Endometrium (tissue), 2 donors: ENCODE measurements at regions not wholly inside any gene's neighbourhood (a gene's known extent, or its start where the extent isn't known, plus 50 kb on each side); places are given as distances from the start of the nearest gene placed in this dataset.
"Not testable (repeated sequence)": the region's sequence is repeated elsewhere in the genome, so short reads cannot be mapped to it uniquely, and the experiment has no call there.

Source experiments
- FAIRE-seq: peaks from 2 replicates; lab custom pipeline; 2012; peaks lifted over from hg19 to GRCh38; lab: Jason Lieb, UNC
- donor health status: control.
- donor health status: control.

GRCh38 chr1:173342736-173343135 lies 134.4 kb upstream of the PRDX6 start:
- FAIRE-seq = no peak

- FAIRE-seq = no peak
Observed at GRCh38 chr1:173344034-173344743, 132.9 kb upstream of the PRDX6 start.

GRCh38 chr1:173347282-173347818 lies 129.8 kb upstream of the PRDX6 start:
- no peak for FAIRE-seq

- not testable (repeated sequence) for FAIRE-seq
Observed at GRCh38 chr1:173352635-173353034, 124.5 kb upstream of the PRDX6 start.

GRCh38 chr1:173353350-173353749 lies 123.8 kb upstream of the PRDX6 start:
- FAIRE-seq = no peak

- no peak for FAIRE-seq
Observed at GRCh38 chr1:173354937-173355280, 122.2 kb upstream of the PRDX6 start.

- FAIRE-seq = no peak
Observed at GRCh38 chr1:173355281-173356031, 121.7 kb upstream of the PRDX6 start.

- no peak for FAIRE-seq
Observed at GRCh38 chr1:173356191-173356762, 120.9 kb upstream of the PRDX6 start.

GRCh38 chr1:173360487-173361063 lies 116.6 kb upstream of the PRDX6 start:
- FAIRE-seq = no peak

GRCh38 chr1:173362543-173362942 lies 114.6 kb upstream of the PRDX6 start:
- no peak for FAIRE-seq

- no peak for FAIRE-seq
Observed at GRCh38 chr1:173364827-173365226, 112.3 kb upstream of the PRDX6 start.

- FAIRE-seq = no peak
Observed at GRCh38 chr1:173365341-173365740, 111.8 kb upstream of the PRDX6 start.

- no peak for FAIRE-seq
Observed at GRCh38 chr1:173367136-173367535, 110.0 kb upstream of the PRDX6 start.

GRCh38 chr1:173370586-173370985 lies 106.5 kb upstream of the PRDX6 start:
- not testable (repeated sequence) for FAIRE-seq

- not testable (repeated sequence) for FAIRE-seq
Observed at GRCh38 chr1:173376065-173376464, 101.1 kb upstream of the PRDX6 start.

GRCh38 chr1:173377266-173377665 lies 99.9 kb upstream of the PRDX6 start:
- FAIRE-seq = no peak

- FAIRE-seq = no peak
Observed at GRCh38 chr1:173383351-173383750, 93.8 kb upstream of the PRDX6 start.

- no peak for FAIRE-seq
Observed at GRCh38 chr1:173388352-173388751, 88.8 kb upstream of the PRDX6 start.

GRCh38 chr1:173392895-173393658 lies 84.1 kb upstream of the PRDX6 start:
- FAIRE-seq = no peak

- no peak for FAIRE-seq
Observed at GRCh38 chr1:173393659-173394000, 83.5 kb upstream of the PRDX6 start.

- not testable (repeated sequence) for FAIRE-seq
Observed at GRCh38 chr1:173394813-173395212, 82.3 kb upstream of the PRDX6 start.

GRCh38 chr1:173395762-173396161 lies 81.4 kb upstream of the PRDX6 start:
- no peak for FAIRE-seq
